SK-N-SH (cell line): ENCODE measurements at regions not wholly inside any gene's neighbourhood (a gene's known extent, or its start where the extent isn't known, plus 50 kb on each side); places are given as distances from the start of the nearest gene placed in this dataset.

Experiments used
- CTCF ChIA-PET: fragments of 300-600, 350-600 bp; formaldehyde crosslinking; extraction: SDS; loops from one replicate; lab custom pipeline; 2021; lab: Yijun Ruan, JAX
- POLR2A ChIA-PET: fragments of 350-600 bp; sonication (Branson Sonifier 250); formaldehyde crosslinking; extraction: SDS; loops from one replicate; lab custom pipeline; 2020; ENCODE audit warnings: antibody characterized with exemption, inconsistent platforms; lab: Yijun Ruan, JAX
- DNase-seq: peaks from one replicate; pipeline ENCODE4 v3.0.0; 2012
- H2AFZ ChIP-seq: fragments of 200-600 bp; sonication (generic); 2 replicates; pipeline ENCODE4 v1.8.1; 2016; ENCODE audit warnings: antibody characterized with exemption, mild to moderate bottlenecking, low read depth
- H3F3A ChIP-seq: fragments of 200-600 bp; sonication (generic); replicated peaks from 2 replicates; pipeline ENCODE3; 2016; ENCODE audit warnings: antibody characterized with exemption, mild to moderate bottlenecking; ENCODE audit not compliant: insufficient read depth
- H3K27ac ChIP-seq, 2 experiments: fragments of 200-500 bp in 1 of 2; fragments of 200-600 bp in 1 of 2; sonication (Bioruptor generic) in 1 of 2; sonication (generic), shearing (Covaris generic) in 1 of 2; 2 replicates each; pipeline versions ENCODE4 v1.5.1 to v1.6.1; 2014 to 2016; ENCODE audit warnings: low read depth in 2 of 2, inconsistent platforms in 1 of 2, low read length in 1 of 2, mild to moderate bottlenecking in 1 of 2, mixed read lengths in 1 of 2
- H3K27me3 ChIP-seq: fragments of 200-600 bp; sonication (generic), shearing (Covaris generic); 2 replicates; pipeline ENCODE4 v1.6.1; 2016; ENCODE audit warnings: mixed run types; ENCODE audit not compliant: insufficient read depth
- H3K36me3 ChIP-seq, 2 experiments: fragments of 200-500 bp in 1 of 2; fragments of 200-600 bp in 1 of 2; sonication (Bioruptor generic) in 1 of 2; sonication (generic) in 1 of 2; replicated peaks in 1 of 2; 2 replicates each; pipeline versions ENCODE3 to v1.5.1; 2014 to 2016; ENCODE audit warnings: low read length in 1 of 2, mild to moderate bottlenecking in 1 of 2; ENCODE audit not compliant: insufficient read depth in 2 of 2, control insufficient read depth in 1 of 2
- H3K4me1 ChIP-seq, 2 experiments: fragments of 200-500 bp in 1 of 2; fragments of 200-600 bp in 1 of 2; sonication (Bioruptor generic) in 1 of 2; sonication (generic), shearing (Covaris generic) in 1 of 2; 2 replicates each; pipeline versions ENCODE4 v1.5.1 to v1.6.1; 2014 to 2016; ENCODE audit warnings: low read depth in 1 of 2, low read length in 1 of 2, mixed run types in 1 of 2; ENCODE audit not compliant: insufficient read depth in 2 of 2, control insufficient read depth in 1 of 2
- H3K4me2 ChIP-seq: fragments of 200-600 bp; sonication (generic), shearing (Covaris generic); 2 replicates; pipeline ENCODE4 v1.6.1; 2017; ENCODE audit warnings: mixed run types
- H3K4me3 ChIP-seq, 2 experiments: fragments of 200-500 bp in 1 of 2; fragments of 200-600 bp in 1 of 2; sonication (Bioruptor generic) in 1 of 2; sonication (generic), shearing (Covaris generic) in 1 of 2; 2 replicates each; pipeline versions ENCODE4 v1.5.1 to v1.8.1; 2014 to 2016; ENCODE audit warnings: low read depth in 2 of 2, inconsistent platforms in 1 of 2, low read length in 1 of 2, mild to moderate bottlenecking in 1 of 2, mixed read lengths in 1 of 2, moderate library complexity in 1 of 2
- H3K79me2 ChIP-seq: fragments of 200-600 bp; sonication (generic); 2 replicates; pipeline ENCODE4 v1.8.1; 2017; ENCODE audit warnings: mild to moderate bottlenecking; ENCODE audit not compliant: insufficient read depth
- H3K9ac ChIP-seq: fragments of 200-600 bp; sonication (generic); 2 replicates; pipeline ENCODE4 v1.6.1; 2017; ENCODE audit warnings: mixed run types
- H3K9me2 ChIP-seq: fragments of 200-600 bp; sonication (generic); 2 replicates; pipeline ENCODE4 v1.6.1; 2017; ENCODE audit warnings: mixed run types
- H3K9me3 ChIP-seq: fragments of 200-600 bp; sonication (generic); 2 replicates; pipeline ENCODE4 v1.6.1; 2017; ENCODE audit warnings: mixed run types, mild to moderate bottlenecking, moderate library complexity
- H4K20me1 ChIP-seq: fragments of 200-600 bp; sonication (generic); 2 replicates; pipeline ENCODE4 v1.6.1; 2017; ENCODE audit warnings: mild to moderate bottlenecking, mixed run types; ENCODE audit not compliant: insufficient read depth
- CHD2 ChIP-seq: fragments of 150-350 bp; IDR thresholded peaks from 2 replicates; pipeline ENCODE4 v1.6.1; 2018; ENCODE audit warnings: low read length; ENCODE audit not compliant: partially characterized antibody
- ELF1 ChIP-seq: IDR thresholded peaks from 2 replicates; pipeline ENCODE4 v1.4.0; 2012
- EP300 ChIP-seq, 2 experiments: IDR thresholded peaks; 2 replicates each; pipeline versions ENCODE4 v1.4.0 to v1.6.1; 2012; ENCODE audit warnings: borderline replicate concordance in 1 of 2, low read depth in 1 of 2, low read length in 1 of 2
- EZH2phosphoT487 ChIP-seq: fragments of 200-600 bp; sonication (generic); IDR thresholded peaks from 2 replicates; pipeline ENCODE4 v1.6.1; 2017; ENCODE audit warnings: low read depth, mixed run types, mild to moderate bottlenecking, antibody characterized with exemption, moderate library complexity, borderline replicate concordance
- JUND ChIP-seq: IDR thresholded peaks from 2 replicates; pipeline ENCODE4 v1.4.0; 2012
- MAX ChIP-seq: IDR thresholded peaks from 2 replicates; pipeline ENCODE4 v1.4.0; 2012; ENCODE audit warnings: low read depth
- MEF2A ChIP-seq: IDR thresholded peaks from 2 replicates; pipeline ENCODE4 v1.4.0; 2012; ENCODE audit warnings: low read depth, borderline replicate concordance
- MXI1 ChIP-seq: IDR thresholded peaks from 2 replicates; pipeline ENCODE4 v1.6.1; 2012; ENCODE audit warnings: mild to moderate bottlenecking, low read depth, low read length, improper control_type of control experiment
- NFIC ChIP-seq: IDR thresholded peaks from 2 replicates; pipeline ENCODE4 v1.4.0; 2012; ENCODE audit warnings: borderline replicate concordance
- PBX3 ChIP-seq: IDR thresholded peaks from 2 replicates; pipeline ENCODE4; 2012
- RAD21 ChIP-seq: IDR thresholded peaks from 2 replicates; pipeline ENCODE4 v1.6.1; 2012; ENCODE audit warnings: mild to moderate bottlenecking, low read length
- REST ChIP-seq: IDR thresholded peaks from 2 replicates; pipeline ENCODE4 v1.6.1; 2012; ENCODE audit warnings: mild to moderate bottlenecking, low read depth, low read length, moderate library complexity
- RXRA ChIP-seq: IDR thresholded peaks from 2 replicates; pipeline ENCODE4 v1.4.0; 2012; ENCODE audit warnings: low read depth, mild to moderate bottlenecking, borderline replicate concordance
- TCF12 ChIP-seq: IDR thresholded peaks from 2 replicates; pipeline ENCODE4 v1.4.0; 2012
- YY1 ChIP-seq: IDR thresholded peaks from 2 replicates; pipeline ENCODE4 v1.4.0; 2012; ENCODE audit warnings: low read depth, mild to moderate bottlenecking
- WGBS: methylation state at CpG from one replicate; pipeline ENCODE4 v1.1.6; 2017; ENCODE audit warnings: low lambda C conversion rate; 5-methylcytosine and 5-hydroxymethylcytosine counted together
- TF ChIP-seq, protein P1 (sequence below): fragments of 150-350 bp; IDR thresholded peaks from 2 replicates; pipeline ENCODE4 v1.6.1; 2017; ENCODE audit warnings: antibody characterized with exemption, low read length, low read depth, borderline replicate concordance

DNA sequence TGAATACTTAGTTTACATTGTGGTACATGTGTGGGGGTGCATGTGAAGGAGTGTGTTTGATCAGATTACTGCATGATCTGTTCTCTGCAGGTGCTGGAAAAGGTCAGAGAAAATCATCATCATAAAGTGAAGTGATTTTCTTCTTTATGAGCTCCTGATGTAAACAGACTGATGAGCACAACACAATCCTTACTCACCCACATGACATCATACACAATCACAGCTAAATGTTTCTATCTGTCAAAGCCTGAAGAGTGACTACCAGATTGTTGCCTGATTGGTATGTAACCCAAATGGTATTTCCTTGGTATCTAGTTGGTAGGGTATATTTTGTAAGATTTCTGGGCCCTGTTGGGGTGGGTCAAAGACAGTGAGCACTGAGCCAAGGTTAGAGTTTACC, 270.8 kb downstream of the FOXG1 start (continued):
- TF ChIP-seq EZH2phosphoT487 (no peak), NFIC (no peak), MXI1 (no peak), RXRA (no peak), RAD21 (no peak), MEF2A (no peak), TCF12 (no peak), EP300 (IDR thresholded peaks at IDR 0.05; ENCODE audit: borderline replicate concordance in 1 of 2, low read depth in 1 of 2, low read length in 1 of 2) (no peak), CHD2 (no peak)
- TF ChIP-seq, protein P1, sequence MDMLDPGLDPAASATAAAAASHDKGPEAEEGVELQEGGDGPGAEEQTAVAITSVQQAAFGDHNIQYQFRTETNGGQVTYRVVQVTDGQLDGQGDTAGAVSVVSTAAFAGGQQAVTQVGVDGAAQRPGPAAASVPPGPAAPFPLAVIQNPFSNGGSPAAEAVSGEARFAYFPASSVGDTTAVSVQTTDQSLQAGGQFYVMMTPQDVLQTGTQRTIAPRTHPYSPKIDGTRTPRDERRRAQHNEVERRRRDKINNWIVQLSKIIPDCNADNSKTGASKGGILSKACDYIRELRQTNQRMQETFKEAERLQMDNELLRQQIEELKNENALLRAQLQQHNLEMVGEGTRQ: no peak

DNA sequence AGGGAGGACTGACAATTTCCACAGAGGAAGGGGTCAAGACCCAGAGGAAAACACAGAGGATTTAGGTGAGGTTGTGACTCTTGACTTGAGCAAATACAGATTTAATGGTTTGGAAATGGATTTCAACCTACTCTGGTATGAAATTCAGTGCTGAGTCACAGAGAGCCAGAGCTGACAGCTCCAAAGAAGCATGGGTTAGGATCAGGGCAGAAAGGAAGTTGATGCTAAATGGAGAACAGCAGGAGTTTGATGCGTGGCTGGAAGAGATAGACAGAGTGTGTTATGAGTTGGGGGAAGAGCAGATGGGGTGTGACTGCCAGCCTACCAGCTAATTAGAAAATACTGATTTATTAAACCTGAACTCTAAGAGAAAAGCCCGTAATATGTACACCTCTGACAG, 272.6 kb downstream of the FOXG1 start:
- no peak overlapping the region for H3K9ac ChIP-seq
- H3K4me2 ChIP-seq: no peak overlapping the region
- H3K27me3 ChIP-seq: no peaks in the 10 kb centered on the region
- H3K27ac ChIP-seq: no peak overlapping the region
- POLR2A ChIA-PET: no interaction called here
- no peaks in the 10 kb centered on the region for H3K4me1 ChIP-seq
- H4K20me1 ChIP-seq: no peaks in the 10 kb centered on the region
- 4% methylated on average over 2 of the region's 2 CpGs for WGBS
- no peaks in the 10 kb centered on the region for H3K79me2 ChIP-seq
- no peaks in the 10 kb centered on the region for H3K9me3 ChIP-seq
- no peak overlapping the region for H3K4me3 ChIP-seq
- no peaks in the 10 kb centered on the region for H3K9me2 ChIP-seq
- CTCF ChIA-PET: no interaction called here
- DNase-seq: no peak
- no peak overlapping the region for H2AFZ ChIP-seq
- H3F3A ChIP-seq: no peaks in the 10 kb centered on the region
- TF ChIP-seq YY1: no peak
- no peak for TF ChIP-seq CHD2
- no peak for TF ChIP-seq MXI1
- TF ChIP-seq REST: no peak
- TF ChIP-seq MAX: no peak
- TF ChIP-seq PBX3: no peak
- no peak for TF ChIP-seq JUND
- no peak for TF ChIP-seq EZH2phosphoT487
- TF ChIP-seq ELF1: no peak
- TF ChIP-seq NFIC: no peak
- no peak for TF ChIP-seq RAD21
- H3K36me3 ChIP-seq: no peaks in the 10 kb centered on the region
